Astrocyte (in vitro differentiated cells and primary cell): ENCODE measurements at regions not wholly inside any gene's neighbourhood (a gene's known extent, or its start where the extent isn't known, plus 50 kb on each side); places are given as distances from the start of the nearest gene placed in this dataset.

Experiments used
- DNase-seq: peaks from one replicate; pipeline ENCODE4 v3.0.0-alpha.2; 2010; ENCODE audit warnings: low read depth
- FAIRE-seq: peaks from 2 replicates; lab custom pipeline; 2011; peaks lifted over from hg19 to GRCh38; lab: Jason Lieb, UNC
- H2AFZ ChIP-seq: 2 replicates; pipeline ENCODE4 v1.6.0; 2012; ENCODE audit warnings: low read depth, low read length, inconsistent platforms
- H3K27ac ChIP-seq: 2 replicates; pipeline ENCODE4 v1.5.1; 2011; ENCODE audit warnings: low read depth, low read length, inconsistent platforms
- H3K27me3 ChIP-seq: 2 replicates; pipeline ENCODE4 v1.6.0; 2011; ENCODE audit warnings: low read length, inconsistent platforms; ENCODE audit not compliant: insufficient read depth
- H3K36me3 ChIP-seq: 2 replicates; pipeline ENCODE4 v1.5.1; 2011; ENCODE audit warnings: low read length, inconsistent platforms; ENCODE audit not compliant: insufficient read depth
- H3K4me1 ChIP-seq: 2 replicates; pipeline ENCODE4 v1.5.1; 2011; ENCODE audit warnings: low read length, inconsistent platforms; ENCODE audit not compliant: insufficient read depth
- H3K4me2 ChIP-seq: 2 replicates; pipeline ENCODE4 v1.6.0; 2012; ENCODE audit warnings: low read length, inconsistent platforms
- H3K4me3 ChIP-seq: 2 replicates; pipeline ENCODE4 v1.5.1; 2011; ENCODE audit warnings: low read depth, mild to moderate bottlenecking, low read length, inconsistent platforms; ENCODE audit not compliant: insufficient read depth
- H3K79me2 ChIP-seq: 2 replicates; pipeline ENCODE4 v1.6.0; 2012; ENCODE audit warnings: mild to moderate bottlenecking, low read length, inconsistent platforms; ENCODE audit not compliant: insufficient read depth
- H3K9ac ChIP-seq: 2 replicates; pipeline ENCODE4 v1.6.0; 2012; ENCODE audit warnings: mild to moderate bottlenecking, low read length, inconsistent platforms
- H3K9me3 ChIP-seq: 2 replicates; pipeline ENCODE4 v1.5.1; 2012; ENCODE audit warnings: low read depth, mild to moderate bottlenecking, low read length, inconsistent platforms; ENCODE audit not compliant: insufficient read depth
- H4K20me1 ChIP-seq: 2 replicates; pipeline ENCODE4 v1.6.0; 2012; ENCODE audit warnings: low read length, inconsistent platforms; ENCODE audit not compliant: insufficient read depth
- H3K27ac Mint-ChIP-seq: one replicate; pipeline ENCODE4 v1.8.0; 2021; ENCODE audit warnings: mild to moderate bottlenecking, mixed read lengths; ENCODE audit not compliant: unreplicated experiment
- H3K27me3 Mint-ChIP-seq: one replicate; pipeline ENCODE4 v1.8.0; 2021; ENCODE audit warnings: low read depth, mixed read lengths; ENCODE audit not compliant: unreplicated experiment
- H3K36me3 Mint-ChIP-seq: one replicate; pipeline ENCODE4 v1.8.0; 2021; ENCODE audit warnings: low read depth, mixed read lengths; ENCODE audit not compliant: unreplicated experiment
- H3K4me1 Mint-ChIP-seq: one replicate; pipeline ENCODE4 v1.8.0; 2021; ENCODE audit warnings: low read depth, mixed read lengths; ENCODE audit not compliant: unreplicated experiment
- H3K4me3 Mint-ChIP-seq: one replicate; pipeline ENCODE4 v1.8.0; 2021; ENCODE audit warnings: mild to moderate bottlenecking, moderate library complexity, mixed read lengths; ENCODE audit not compliant: unreplicated experiment
- H3K9me3 Mint-ChIP-seq: one replicate; pipeline ENCODE4 v1.8.0; 2021; ENCODE audit warnings: mild to moderate bottlenecking, mixed read lengths; ENCODE audit not compliant: unreplicated experiment
- CTCF ChIP-seq: IDR thresholded peaks from 2 replicates; pipeline ENCODE4 v1.5.1; 2011; ENCODE audit warnings: low read depth, mild to moderate bottlenecking, inconsistent platforms, low read length, moderate library complexity; ENCODE audit not compliant: insufficient read depth
- EZH2 ChIP-seq: IDR thresholded peaks from 2 replicates; pipeline ENCODE4 v1.6.1; 2012; ENCODE audit warnings: mild to moderate bottlenecking, low read length, inconsistent platforms; ENCODE audit not compliant: insufficient read depth

- Mint-ChIP-seq H3K36me3 (no peaks in the 10 kb centered on the region), H3K27ac (no peak overlapping the region), H3K27me3 (peaks cover 49% of the 10 kb centered on the region), H3K4me1 (peaks cover 18% of the 10 kb centered on the region), H3K9me3 (peaks cover 3% of the 10 kb centered on the region), H3K4me3 (no peak overlapping the region)
- no peaks in the 10 kb centered on the region for H3K79me2 ChIP-seq
- peaks cover 10% of the 10 kb centered on the region for H3K27me3 ChIP-seq
- no peak overlapping the region for H2AFZ ChIP-seq
- H4K20me1 ChIP-seq, result no peaks in the 10 kb centered on the region
- peaks cover 16% of the 10 kb centered on the region for H3K9me3 ChIP-seq
- H3K9ac ChIP-seq, result no peak overlapping the region
- FAIRE-seq (no peak), DNase-seq (no peak)
- H3K4me1 ChIP-seq, result no peaks in the 10 kb centered on the region
- TF ChIP-seq EZH2, result no peak
- TF ChIP-seq CTCF, result no peak
- H3K27ac ChIP-seq, result no peak overlapping the region
- H3K4me2 ChIP-seq, result no peak overlapping the region
- no peaks in the 10 kb centered on the region for H3K36me3 ChIP-seq
- no peak overlapping the region for H3K4me3 ChIP-seq
These were observed 93.2 kb upstream of the SOX1 start for GRCh38 chr13:111973605-111974340.

- Mint-ChIP-seq H3K4me1 (peaks cover 18% of the 10 kb centered on the region), H3K27ac (no peak overlapping the region), H3K4me3 (no peak overlapping the region), H3K27me3 (peaks cover 48% of the 10 kb centered on the region), H3K9me3 (peaks cover 3% of the 10 kb centered on the region), H3K36me3 (no peaks in the 10 kb centered on the region)
- no peak overlapping the region for H3K4me3 ChIP-seq
- H3K27me3 ChIP-seq, result peaks cover 10% of the 10 kb centered on the region
- no peak for TF ChIP-seq EZH2
- no peak for TF ChIP-seq CTCF
- no peak overlapping the region for H3K27ac ChIP-seq
- no peak overlapping the region for H3K9ac ChIP-seq
- peaks cover 16% of the 10 kb centered on the region for H3K9me3 ChIP-seq
- no peak overlapping the region for H2AFZ ChIP-seq
- H3K4me2 ChIP-seq, result no peak overlapping the region
- DNase-seq (no peak), FAIRE-seq (no peak)
- H4K20me1 ChIP-seq, result no peaks in the 10 kb centered on the region
- H3K79me2 ChIP-seq, result no peaks in the 10 kb centered on the region
- H3K4me1 ChIP-seq, result no peaks in the 10 kb centered on the region
- H3K36me3 ChIP-seq, result no peaks in the 10 kb centered on the region
These were observed 92.7 kb upstream of the SOX1 start for GRCh38 chr13:111974341-111974640.
